ENCODE measurements at regions not wholly inside any gene's neighbourhood (a gene's known extent, or its start where the extent isn't known, plus 50 kb on each side); places are given as distances from the start of the nearest gene placed in this dataset.
"Not testable (repeated sequence)": the region's sequence is repeated elsewhere in the genome, so short reads cannot be mapped to it uniquely, and the experiment has no call there.

- no peak for DNase-seq
Measured at GRCh38 chr16:14384745-14385144, 245.3 kb downstream of the PARN start.

- not testable (repeated sequence) for DNase-seq
Measured at GRCh38 chr16:14383844-14384243, 246.2 kb downstream of the PARN start.

DNA sequence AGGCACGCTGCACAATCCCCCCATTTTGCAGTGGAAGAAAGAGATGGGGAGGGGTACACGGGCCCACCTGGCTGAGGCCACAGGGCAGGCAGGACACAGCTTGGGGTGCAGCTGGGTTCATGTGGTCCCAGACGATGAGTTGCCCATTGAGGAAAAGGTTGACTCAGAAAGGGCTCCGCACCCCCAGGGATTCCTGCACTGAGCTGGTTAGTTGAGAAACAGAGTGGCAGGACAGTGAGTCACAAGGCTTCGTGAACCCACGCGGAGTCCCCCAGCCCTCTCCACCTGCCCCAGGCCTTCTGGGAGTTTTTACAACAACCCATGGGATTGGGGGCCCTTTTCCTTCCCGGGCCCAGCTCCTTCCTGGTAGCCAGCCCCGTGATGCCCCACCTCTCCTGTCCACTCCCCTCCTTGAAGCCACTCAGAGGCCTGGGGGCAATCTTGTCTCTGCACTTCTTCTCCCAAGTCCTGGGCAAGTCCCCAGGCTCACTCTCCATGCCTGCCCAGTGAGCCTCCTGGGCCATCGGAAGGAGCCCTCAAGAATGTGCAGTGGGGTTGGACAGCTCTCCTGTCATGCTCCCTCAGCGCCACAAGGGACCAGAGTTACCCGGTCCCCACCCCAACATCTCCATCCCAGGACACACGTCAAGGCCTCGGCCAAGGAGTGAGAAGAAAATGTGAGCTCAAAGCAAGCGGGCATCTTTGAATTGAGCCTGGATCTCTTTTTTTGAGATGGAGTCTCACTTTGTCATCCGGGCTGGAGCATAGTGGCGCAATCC lies 251.2 kb downstream of the PARN start:
- no peak for DNase-seq

DNA sequence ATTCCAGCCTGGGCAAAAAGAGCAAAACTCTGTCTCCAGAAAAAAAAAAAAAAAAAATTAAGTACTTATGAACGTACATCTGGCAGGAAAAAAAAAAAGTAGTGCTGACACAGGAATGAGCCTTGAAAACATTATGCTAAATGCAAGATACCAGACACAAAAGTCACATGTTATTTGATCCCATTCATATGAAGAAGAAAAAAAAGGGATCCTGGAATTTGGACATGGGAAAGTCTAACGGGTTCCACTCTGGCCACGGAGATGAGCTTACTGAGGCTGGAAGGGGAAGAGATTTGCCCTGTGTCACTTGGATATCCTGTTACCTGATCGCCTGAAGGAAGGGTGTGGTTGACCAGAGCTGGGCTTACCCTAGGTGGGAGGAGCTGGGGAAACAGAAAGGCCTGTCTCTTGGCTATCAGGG lies 251.9 kb downstream of the PARN start:
- DNase-seq: peak; percentile 17

DNA sequence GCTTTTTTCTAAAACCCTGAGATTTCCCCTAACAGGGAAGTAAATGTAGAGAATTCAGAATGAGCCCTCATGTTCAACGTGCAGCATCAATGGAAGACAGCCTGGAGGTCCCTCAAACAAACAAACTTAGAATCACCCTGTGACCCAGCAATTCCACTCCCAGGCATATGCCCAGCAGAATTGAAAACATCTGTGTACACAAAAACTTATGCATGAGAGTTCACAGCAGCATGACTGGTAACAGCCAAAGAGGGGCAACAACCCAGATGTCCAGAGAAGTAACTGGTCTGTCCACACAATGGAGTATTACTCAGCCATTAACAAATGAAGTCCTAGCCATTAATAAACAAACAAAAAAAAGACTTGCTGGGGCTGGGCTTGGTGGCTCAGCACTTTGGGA lies 252.7 kb downstream of the PARN start:
- DNase-seq: no peak

GRCh38 chr16:14375132-14375491 lies 254.9 kb downstream of the PARN start:
- DNase-seq: no peak

DNA sequence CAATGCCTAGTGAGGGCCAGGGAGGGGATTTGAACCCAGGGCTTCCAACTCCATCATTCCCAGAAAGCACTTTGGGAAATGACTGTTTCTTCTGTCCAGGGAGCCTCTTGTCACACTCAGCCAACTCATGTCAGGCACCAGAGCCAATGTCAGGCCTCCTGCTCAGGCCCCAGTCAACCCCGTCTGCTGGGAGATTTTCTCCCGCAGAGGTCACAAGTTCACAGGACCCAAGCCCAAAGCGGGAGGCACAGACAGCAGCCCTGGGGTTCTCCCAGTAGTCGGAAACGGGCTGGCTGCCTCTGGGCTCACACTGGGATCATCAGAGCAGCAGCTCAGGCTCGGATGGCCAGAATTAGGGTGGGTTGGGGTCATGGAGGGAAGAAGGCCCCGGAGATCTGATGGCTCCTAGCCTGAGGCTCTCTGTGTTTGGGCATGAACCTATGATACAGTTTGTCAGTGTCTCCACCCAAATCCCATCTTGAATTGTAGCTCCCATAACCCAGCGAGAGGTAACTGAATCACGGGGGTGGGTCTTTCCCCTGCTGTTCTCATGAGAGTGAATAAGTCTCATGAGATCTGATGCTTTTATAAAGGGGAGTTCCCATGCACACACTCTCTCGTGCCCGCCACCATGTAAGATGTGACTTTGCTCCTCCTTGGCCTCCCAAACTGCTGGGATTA lies 255.5 kb downstream of the PARN start:
- no peak for DNase-seq

- DNase-seq: no peak
Measured at GRCh38 chr16:14373896-14374295, 256.2 kb downstream of the PARN start.

- no peak for DNase-seq
Measured at GRCh38 chr16:14373406-14373805, 256.7 kb downstream of the PARN start.

- DNase-seq: no peak
Measured at GRCh38 chr16:14372471-14372870, 257.6 kb downstream of the PARN start.

GRCh38 chr16:14371778-14372431 lies 258.2 kb downstream of the PARN start:
- no peak for DNase-seq

DNA sequence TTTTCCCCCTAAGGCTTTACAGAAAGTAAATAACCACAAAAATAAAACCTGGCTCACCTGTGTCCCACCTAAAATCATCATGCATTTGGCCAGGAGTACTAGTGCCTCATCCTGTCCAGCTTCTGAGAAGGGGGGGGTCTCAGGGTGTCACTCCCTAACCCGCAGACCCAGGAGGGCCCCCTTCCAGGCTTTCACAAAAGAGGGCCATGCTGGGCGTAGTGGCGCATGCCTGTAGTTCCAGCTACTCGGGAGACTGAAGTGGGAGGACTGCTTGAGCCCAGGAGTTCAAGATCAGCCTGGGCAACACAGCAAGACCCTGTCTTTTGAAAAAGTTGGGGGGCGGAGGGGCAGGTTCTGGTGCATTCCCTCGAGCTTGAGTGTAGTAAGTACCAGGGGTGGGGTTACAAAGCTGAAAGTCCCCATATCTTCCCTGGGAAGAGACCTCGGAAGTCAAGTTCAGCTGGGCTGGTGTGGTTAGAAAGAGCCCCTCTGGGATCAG lies 259.3 kb downstream of the PARN start:
- DNase-seq: no peak

DNA sequence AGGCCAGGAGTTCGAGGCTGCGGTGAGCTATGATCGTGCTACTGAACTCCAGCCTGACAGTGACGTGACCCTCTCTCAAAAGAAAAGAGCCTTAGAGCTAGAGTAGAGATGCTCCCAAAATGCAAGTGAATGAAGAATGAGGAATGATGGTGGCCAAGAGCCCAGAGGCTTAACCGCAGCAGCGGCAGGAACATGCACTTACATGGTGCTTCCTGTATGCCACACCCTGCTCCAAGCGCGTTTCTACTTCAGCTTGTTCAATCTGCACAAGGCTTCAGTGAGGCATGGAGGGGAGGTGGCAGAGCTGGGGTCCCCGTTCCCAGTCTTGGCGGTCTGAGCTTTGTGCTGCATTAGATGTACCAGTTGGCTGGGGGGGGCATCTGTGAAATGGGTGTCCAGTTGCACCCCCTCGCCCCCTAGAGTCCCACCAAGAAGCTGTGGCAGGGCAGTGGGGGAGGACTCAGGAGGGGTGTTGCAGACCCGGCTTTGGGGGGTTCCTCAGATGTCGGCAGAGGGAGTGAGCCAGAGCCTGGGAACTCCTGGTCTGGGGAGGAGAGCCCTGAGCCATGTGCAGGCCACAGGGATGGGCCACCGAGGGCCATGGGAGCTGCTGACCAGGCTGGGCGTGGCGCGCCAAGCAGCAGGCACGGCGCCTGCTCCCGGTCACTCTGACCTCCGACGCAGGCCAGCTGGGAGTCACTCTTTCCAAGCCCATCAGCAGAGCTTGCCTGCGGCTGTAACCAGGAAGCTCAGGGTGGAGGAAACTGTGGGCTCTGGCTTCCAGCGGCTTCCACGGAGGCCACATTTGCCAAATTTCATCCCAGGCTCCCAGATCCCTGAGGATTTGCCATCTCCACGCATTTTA lies 260.1 kb downstream of the PARN start:
- no peak for DNase-seq

DNA sequence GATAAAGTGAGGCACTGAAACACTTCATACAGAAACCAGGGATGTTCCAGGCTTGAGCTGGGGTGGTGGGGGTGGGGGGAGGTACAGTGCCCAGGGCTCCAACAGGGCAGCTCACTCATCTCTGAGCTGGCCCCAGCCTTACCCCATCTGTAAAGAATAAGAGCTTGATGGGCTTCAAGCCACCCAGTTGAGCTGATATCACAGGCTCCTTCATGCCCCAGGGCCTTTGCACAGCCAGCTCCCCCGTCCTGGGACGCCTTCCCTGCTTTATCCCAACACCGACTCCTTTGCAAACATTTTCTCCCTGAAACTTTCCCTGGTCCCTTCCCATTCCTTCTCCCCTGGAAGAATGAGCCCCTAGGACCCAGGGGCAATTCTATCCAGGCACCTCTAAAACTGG lies 261.7 kb downstream of the PARN start:
- DNase-seq: no peak

GRCh38 chr16:14366974-14367707 lies 262.9 kb downstream of the PARN start:
- DNase-seq: no peak

- DNase-seq: no peak
Measured at GRCh38 chr16:14366447-14366846, 263.6 kb downstream of the PARN start.

DNA sequence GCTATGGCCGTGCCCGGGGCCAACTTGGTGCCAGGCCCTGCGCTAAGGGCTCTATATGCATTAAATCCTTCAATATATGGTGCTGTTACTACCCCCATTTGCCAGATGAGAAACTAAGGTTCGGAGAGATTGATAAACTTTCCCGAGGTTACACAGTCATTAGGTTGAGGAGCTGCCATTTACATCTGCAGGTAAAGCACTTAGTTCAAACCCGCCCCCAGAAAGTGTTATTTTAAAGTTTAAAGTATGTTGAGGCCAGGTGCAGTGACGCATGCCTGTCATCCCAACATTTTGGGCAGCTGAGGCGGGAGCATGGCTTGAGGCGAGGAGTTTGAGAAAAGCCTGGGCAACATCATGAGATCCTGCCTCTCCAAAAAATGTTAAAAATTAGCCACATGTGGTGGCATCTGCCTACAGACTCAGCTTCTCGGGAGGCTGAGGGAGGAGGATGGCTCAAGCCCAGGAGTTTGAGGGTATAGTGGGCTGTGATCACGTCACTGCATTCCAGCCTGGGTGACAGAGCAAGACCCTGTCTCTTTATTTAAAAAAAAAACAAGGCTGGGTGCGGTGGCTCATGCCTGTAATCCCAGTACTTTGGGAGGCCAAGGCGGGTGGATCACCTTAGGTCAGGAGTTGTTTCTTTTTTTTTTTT lies 264.7 kb downstream of the PARN start:
- DNase-seq: no peak

DNA sequence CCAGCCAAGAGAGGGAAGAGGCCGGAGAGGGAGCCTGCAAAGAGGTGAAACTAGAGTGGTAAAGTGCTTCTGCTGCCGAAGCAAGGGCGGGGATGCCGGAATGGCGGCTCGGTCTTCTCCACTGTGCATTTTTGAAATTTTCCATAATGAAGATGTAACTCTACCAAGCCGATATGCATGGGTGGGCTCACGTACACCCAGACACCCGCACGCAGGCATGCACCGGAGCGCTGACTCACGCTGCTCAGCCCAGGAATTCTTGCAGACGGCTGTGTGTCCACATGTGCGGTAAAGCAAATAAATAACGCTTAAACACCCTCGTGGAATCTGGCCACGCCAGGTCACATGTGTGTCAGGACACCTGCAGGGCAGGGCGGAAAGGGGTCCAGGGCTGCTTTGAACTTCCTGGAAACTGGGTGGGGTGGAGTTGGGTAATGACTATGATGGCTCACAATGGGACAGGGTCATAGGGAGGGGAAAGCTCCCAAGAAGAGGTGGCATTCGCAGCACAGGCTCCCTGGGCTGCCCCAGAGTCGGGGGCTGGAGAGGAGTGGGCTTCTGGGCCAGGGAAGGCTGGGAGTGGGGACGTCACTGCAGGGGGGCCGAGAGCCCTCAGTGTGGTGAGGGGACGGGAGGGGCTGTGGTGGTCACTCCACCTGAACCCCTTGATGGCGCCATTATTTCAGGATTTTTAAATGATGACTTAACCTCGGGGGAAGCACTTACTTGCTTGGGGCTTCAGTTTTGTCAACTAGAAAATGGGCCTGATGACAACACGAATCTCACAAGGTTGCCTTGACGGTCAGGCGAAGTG lies 265.5 kb downstream of the PARN start:
- no peak for DNase-seq

DNA sequence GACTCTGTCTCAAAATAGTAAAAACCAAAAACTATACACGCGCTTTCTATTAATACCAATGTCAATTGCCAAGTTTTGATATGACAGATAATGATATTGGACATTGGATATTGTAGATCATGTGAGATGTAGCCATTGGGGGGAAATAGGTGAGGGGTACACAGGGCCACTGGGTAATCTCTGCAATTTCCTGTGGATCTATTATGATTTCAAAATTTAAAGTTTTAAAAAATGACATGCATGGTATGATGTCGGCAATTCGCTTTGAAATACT lies 266.0 kb downstream of the PARN start:
- DNase-seq: no peak

GRCh38 chr16:14362774-14363371 lies 267.2 kb downstream of the PARN start:
- no peak for DNase-seq
